Astrocyte (in vitro differentiated cells and primary cell): ENCODE measurements at regions not wholly inside any gene's neighbourhood (a gene's known extent, or its start where the extent isn't known, plus 50 kb on each side); places are given as distances from the start of the nearest gene placed in this dataset.

ENCODE experiments used
- EZH2 ChIP-seq: IDR thresholded peaks from 2 replicates; pipeline ENCODE4 v1.6.1; 2012; ENCODE audit warnings: mild to moderate bottlenecking, low read length, inconsistent platforms; ENCODE audit not compliant: insufficient read depth
- TF ChIP-seq, protein P1 (sequence below): IDR thresholded peaks from 2 replicates; pipeline ENCODE4 v1.5.1; 2011; ENCODE audit warnings: low read depth, mild to moderate bottlenecking, inconsistent platforms, low read length, moderate library complexity; ENCODE audit not compliant: insufficient read depth

DNA sequence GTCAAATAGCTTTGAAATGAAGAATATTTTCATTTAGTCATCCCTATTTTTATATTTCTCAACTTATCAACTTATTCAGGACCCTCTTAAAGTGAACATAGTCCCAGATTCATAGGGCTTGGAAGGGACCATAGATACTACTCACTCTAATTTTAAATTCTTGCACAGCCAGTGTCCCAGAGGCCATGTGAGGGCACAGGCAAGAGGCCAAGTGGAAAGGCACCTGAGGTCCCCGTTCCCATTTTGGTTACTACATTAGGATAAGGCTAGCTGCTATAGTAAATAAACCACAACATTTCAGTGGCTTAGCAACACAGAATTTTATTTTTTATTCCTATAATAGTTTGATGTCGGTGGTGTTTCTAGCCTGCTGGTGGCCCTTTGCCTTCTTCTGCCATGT, 227.8 kb downstream of the SPTSSA start:
- TF ChIP-seq, protein P1, sequence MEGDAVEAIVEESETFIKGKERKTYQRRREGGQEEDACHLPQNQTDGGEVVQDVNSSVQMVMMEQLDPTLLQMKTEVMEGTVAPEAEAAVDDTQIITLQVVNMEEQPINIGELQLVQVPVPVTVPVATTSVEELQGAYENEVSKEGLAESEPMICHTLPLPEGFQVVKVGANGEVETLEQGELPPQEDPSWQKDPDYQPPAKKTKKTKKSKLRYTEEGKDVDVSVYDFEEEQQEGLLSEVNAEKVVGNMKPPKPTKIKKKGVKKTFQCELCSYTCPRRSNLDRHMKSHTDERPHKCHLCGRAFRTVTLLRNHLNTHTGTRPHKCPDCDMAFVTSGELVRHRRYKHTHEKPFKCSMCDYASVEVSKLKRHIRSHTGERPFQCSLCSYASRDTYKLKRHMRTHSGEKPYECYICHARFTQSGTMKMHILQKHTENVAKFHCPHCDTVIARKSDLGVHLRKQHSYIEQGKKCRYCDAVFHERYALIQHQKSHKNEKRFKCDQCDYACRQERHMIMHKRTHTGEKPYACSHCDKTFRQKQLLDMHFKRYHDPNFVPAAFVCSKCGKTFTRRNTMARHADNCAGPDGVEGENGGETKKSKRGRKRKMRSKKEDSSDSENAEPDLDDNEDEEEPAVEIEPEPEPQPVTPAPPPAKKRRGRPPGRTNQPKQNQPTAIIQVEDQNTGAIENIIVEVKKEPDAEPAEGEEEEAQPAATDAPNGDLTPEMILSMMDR = no peak
- TF ChIP-seq EZH2 = no peak
